ENCODE measurements at regions not wholly inside any gene's neighbourhood (a gene's known extent, or its start where the extent isn't known, plus 50 kb on each side); places are given as distances from the start of the nearest gene placed in this dataset.

- POLR2A ChIA-PET (ENCODE audit: low non-redundant PET) = no interaction called here
- no peak overlapping the region for H3K27ac ChIP-seq
- DNase-seq (ENCODE audit: low spot score) = no peak
- CTCF ChIA-PET = no interaction called here
- TF ChIP-seq CTCF (conservative IDR thresholded peaks at IDR 0.05; ENCODE audit: low read depth) = no peak
Observed at GRCh38 chr6:134607411-134607810, 289.5 kb upstream of the SGK1 start.

- DNase-seq (ENCODE audit: low spot score) = no peak
- no peak for TF ChIP-seq CTCF (conservative IDR thresholded peaks at IDR 0.05; ENCODE audit: low read depth)
- H3K27ac ChIP-seq = no peak overlapping the region
- ChIA-PET CTCF (interaction anchor here (0.6 kb wide), 1 partner anchor 36 kb away, joined by 3 read pairs; no protein-coding TSS in a partner anchor), POLR2A (ENCODE audit: low non-redundant PET) (no interaction called here)
Observed at GRCh38 chr6:134605034-134605433, 287.1 kb upstream of the SGK1 start.

- ChIA-PET POLR2A (ENCODE audit: low non-redundant PET) (no interaction called here), CTCF (no interaction called here)
- TF ChIP-seq CTCF (conservative IDR thresholded peaks at IDR 0.05; ENCODE audit: low read depth) = no peak
- no peak for DNase-seq (ENCODE audit: low spot score)
- no peak overlapping the region for H3K27ac ChIP-seq
Observed at GRCh38 chr6:134604014-134604676, 286.2 kb upstream of the SGK1 start.

GRCh38 chr6:134603561-134603960 lies 285.6 kb upstream of the SGK1 start:
- ChIA-PET POLR2A (ENCODE audit: low non-redundant PET) (no interaction called here), CTCF (no interaction called here)
- no peak for DNase-seq (ENCODE audit: low spot score)
- TF ChIP-seq CTCF (conservative IDR thresholded peaks at IDR 0.05; ENCODE audit: low read depth) = no peak
- H3K27ac ChIP-seq = no peak overlapping the region

- no peak overlapping the region for H3K27ac ChIP-seq
- no peak for DNase-seq (ENCODE audit: low spot score)
- POLR2A ChIA-PET (ENCODE audit: low non-redundant PET) = no interaction called here
- no peak for TF ChIP-seq CTCF (conservative IDR thresholded peaks at IDR 0.05; ENCODE audit: low read depth)
- CTCF ChIA-PET = no interaction called here
Observed at GRCh38 chr6:134602123-134602522, 284.2 kb upstream of the SGK1 start.

- H3K27ac ChIP-seq = no peak overlapping the region
- no peak for TF ChIP-seq CTCF (conservative IDR thresholded peaks at IDR 0.05; ENCODE audit: low read depth)
- no peak for DNase-seq (ENCODE audit: low spot score)
- ChIA-PET CTCF (no interaction called here), POLR2A (ENCODE audit: low non-redundant PET) (no interaction called here)
Observed at GRCh38 chr6:134600671-134601070, 282.8 kb upstream of the SGK1 start.
